NCI-H1092 (cell line): ENCODE measurements at regions not wholly inside any gene's neighbourhood (a gene's known extent, or its start where the extent isn't known, plus 50 kb on each side); places are given as distances from the start of the nearest gene placed in this dataset.

Experiments used
- DNase-seq: peaks from one replicate; lab custom pipeline; 2025; lab: John Stamatoyannopoulos, UW

DNA sequence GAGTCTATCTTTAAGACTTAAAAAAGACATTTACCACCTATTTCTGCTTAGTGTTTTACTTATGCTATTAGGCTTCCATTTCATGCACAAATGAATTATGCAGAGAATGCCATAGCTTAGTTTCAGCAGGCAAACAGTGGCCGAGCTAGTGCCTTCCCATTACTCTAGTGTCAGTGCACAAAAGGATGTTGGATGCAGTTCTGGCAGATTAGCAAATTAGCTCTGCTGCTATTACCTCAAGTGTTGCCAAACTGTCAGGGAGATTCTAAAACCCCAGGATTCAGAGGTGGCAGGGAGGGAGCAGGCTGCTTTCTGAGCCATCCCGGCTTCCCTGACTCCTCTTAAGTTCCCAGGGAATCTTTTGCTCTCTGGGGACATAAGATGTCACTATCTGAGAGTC, 209.4 kb upstream of the NCAM1 start:
- no peak for DNase-seq

DNA sequence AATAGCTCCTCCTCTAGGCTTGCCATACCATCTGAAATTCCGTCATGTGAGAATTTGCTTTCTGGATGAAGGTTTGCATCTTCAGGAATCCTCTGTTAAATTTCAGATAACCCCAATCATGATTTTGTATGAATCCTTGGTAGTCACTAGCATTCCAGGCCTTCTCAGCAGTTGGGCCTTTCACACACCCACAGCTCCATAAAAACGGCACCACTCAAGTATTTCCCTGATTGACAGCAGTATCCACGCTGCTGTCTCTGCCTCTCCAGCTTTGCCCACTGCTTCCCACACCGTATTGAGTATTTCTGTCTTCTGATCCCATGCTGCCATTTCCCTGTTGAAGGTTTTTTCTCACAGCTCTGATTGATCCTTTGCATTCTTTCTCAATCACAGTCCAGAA, 208.7 kb upstream of the NCAM1 start:
- no peak for DNase-seq

DNA sequence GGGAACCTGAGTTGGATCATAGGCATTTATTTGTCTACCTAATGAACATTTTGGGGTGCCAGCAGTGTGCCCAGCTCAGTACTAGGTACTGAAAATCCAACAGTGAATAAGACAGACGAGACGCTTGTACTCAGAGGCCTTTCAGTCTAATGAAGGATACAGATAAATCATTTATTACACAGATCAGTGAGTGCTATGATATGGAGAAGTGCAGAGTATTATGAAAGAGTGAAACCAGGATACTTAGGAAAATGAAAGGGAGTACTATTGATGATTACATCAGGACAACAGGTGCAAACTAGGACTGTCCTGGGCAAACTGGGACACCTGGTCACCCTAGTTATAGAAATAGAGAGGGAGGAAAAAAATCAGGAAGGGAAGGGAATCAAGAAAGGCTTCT, 207.5 kb upstream of the NCAM1 start:
- no peak for DNase-seq

DNA sequence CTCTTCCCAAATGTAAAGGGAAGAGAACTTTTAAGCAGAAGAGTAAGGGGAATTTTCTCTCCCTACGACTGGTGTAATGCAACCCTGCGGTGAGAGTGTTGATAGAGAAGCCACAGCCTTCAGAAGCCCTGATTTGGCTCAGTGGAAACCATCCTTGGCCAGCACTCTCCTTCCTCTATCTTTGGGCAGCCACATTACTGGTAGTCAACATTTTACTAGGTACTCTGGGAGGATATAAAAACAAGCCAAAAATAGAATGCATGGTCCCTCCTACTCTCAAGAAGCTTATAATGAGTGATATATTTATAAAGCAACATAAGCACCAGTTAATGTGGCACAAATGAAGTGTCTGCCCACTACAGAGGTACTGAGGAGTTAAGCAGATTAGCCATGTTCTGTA, 201.8 kb upstream of the NCAM1 start:
- no peak for DNase-seq

DNA sequence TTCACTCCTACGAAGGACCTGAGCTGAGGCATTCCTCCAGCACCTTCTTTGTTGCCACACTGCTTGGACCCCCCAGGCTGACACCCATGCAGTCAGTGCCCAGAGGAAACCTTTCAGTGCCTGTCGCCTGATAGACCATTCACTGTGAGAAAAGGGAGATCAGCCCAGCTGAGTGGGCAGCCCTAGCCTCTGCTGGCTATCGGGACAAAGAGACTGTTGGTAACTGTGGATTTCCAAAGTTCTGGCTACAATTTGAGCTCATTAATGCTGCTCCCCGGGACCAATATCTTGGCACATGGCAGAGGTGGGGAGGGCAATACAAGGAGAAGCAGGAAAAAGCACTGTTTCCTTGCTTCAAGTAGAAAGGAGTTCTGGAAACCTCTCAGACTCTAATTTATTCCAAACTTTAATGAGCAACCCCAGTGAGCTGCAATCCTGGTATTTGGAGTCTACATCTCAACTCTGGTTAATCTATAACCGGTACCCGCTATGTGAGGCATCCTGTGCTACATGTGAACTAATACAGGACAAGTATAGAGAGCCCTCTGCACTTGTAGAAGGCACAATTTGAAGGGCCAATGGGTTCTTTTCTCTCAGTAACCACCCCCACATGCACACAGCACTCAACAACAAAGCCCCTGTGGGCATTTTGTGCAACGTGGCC, 200.7 kb upstream of the NCAM1 start:
- DNase-seq = no peak

DNA sequence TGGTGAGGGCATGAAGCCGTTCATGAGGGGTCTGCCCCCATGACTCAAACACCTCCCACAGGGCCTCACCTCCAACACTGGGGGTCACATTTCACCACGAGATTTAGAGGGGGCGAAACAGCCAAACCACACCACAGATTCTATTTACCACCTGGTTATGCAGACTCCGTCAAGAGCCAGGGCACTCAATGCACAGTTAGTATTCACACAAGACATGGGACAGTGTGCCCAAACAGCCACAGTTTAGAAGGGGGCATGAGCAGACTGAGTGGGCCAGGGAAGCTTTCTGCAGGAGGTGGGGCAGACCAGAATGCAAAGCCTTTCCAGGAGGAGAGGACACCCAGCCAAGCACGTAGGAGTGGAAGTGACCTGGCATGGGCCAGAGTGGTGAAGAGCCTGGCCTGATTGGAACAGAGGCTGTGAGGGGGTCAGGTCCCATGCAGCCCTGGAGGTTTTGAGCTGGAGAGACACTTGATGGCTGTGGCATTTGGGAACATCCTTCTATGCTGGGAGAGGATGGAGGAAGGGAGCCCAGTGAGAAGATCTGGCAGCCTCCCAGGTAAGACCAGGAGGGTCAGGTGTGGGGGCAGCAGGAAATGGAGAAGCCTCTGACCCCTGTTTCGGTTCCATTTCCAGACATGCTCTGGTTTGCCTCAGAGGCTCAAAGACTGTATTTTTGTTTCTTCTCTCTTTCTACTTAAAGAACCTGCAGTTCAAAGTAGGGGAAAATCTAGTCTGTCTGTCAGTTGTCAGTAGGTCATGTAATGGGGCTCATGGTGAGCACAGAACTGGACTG, 199.1 kb upstream of the NCAM1 start:
- no peak for DNase-seq

DNA sequence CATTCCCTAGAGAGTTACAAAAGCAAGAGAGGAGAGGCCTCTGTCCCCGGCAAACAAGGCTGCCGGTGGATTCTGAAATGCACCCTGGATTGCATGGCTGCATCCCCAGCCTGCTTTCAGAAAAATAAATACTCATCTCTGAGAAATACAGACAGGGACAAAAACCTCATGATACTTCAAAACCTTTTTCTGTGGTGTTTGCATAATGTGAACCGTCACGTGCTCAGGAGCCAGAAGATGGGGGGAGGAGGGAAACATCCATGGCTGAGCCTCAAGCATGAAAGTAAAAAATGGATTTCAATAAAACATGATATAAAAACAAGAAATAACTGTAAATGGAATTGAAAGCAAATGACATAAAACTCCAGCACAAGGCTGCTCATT, 198.5 kb upstream of the NCAM1 start:
- DNase-seq = no peak

DNA sequence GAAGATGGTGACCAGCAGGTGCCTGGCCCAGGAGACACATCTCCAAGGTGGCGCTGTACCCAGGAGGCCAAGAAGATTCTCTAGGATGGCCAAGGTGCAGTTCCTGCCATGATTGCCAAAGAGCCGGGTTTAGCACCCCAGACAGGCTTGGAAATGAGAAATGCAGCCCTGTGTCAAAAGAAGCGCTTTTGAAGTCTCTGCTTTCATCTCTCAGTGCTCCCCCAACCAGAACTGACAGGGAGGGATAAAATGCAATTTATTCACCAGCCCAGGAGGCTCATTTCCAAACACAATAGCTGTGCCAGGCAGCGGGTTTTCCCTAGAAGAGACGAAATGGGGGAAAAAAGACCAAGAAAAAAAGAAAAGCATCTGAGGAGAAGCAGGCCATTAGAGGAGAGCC, 195.9 kb upstream of the NCAM1 start:
- DNase-seq = no peak

DNA sequence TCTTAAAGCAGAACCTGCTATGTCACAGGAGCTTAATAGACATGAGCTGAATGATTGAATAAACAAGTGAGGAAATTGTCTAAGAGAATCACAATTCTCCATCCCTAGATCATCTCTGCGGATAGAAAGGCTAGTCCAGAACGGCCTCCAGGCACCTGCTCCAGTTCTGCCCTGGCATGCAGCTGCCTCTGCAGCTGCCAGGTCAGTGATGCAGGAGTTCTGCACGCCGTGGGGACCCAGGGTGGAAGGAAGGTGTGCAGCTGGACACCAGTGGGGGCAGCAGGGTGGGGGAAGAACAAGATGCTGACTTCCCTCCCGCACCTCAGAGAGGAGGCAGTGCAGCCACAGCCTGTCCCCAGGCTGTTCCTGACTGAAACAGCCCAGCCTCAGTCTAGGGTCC, 192.1 kb upstream of the NCAM1 start:
- DNase-seq = no peak

DNA sequence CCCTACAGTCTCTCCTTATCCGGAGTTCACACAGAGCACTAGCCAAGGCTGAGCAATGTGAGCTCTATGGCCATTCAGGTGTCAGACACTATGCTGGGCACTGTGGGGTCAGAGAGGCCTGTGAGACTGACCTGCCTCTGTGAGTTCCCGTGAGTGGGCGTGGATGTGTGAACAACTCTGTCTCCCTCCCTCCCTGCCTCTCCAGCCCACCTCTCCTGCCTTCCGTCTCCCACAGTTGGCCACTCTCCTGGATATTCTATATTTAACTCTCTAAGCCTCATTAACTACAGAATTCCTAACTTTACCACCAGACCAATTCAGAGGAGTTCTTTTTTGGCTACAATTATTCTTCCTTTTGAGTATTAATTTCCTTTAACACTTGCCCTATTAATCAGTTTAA, 191.6 kb upstream of the NCAM1 start:
- no peak for DNase-seq

DNA sequence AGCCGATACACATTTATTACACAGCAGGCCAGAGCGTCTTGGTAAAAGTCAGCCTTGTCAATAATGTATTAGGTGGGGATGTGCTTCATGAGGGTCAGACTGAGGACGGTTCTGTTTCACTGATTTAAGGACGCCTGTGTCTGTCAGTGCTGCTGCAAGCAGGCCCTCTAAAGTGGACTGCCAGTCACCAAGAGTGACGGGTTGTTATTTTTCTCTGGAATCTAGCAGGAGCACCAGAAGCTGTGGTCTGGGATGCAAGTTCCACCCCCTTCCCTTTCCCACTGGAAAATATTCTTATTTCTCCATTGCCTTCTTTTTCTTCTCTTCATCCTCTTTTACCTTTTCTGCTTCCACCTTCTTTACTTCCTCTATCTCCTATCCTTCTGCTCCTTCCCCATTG, 191.2 kb upstream of the NCAM1 start:
- DNase-seq = no peak

DNA sequence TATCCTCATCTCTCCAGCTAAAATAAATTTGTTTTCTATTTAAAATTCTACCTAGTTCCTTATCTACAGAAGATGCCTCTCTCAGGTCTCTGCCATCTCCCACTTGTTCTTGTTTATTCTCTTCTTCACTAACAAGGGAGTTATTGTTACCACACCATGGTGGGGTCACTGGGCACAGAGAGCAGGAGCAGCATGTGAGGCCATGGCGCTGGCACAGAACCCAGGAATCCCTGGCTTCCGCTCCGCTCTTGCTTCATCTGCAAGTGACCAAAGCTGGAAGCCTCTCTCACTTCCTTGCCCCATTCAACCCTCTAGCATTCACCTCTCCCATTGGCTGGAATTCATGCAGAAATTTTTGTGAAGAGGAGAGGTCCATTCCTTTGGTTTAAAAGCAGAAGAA, 190.7 kb upstream of the NCAM1 start:
- no peak for DNase-seq

DNA sequence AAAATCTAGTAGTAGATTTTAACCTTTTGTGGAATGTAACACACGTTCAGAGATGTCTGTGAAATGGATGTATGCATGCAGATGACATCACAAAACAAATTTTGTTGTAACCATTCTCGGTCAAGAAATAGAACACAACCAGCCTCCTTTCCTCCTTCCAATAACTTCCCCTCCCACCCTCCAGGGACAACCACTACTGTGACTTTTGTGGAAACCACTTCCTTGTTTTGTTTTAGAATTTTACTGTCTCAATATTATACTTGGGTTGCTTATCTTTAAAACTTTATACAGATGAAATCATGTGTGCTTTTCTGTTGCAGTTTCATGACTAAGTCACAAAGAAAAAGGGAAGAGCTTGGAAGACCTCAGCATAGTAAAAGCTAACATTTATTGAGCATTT, 189.4 kb upstream of the NCAM1 start:
- no peak for DNase-seq

DNA sequence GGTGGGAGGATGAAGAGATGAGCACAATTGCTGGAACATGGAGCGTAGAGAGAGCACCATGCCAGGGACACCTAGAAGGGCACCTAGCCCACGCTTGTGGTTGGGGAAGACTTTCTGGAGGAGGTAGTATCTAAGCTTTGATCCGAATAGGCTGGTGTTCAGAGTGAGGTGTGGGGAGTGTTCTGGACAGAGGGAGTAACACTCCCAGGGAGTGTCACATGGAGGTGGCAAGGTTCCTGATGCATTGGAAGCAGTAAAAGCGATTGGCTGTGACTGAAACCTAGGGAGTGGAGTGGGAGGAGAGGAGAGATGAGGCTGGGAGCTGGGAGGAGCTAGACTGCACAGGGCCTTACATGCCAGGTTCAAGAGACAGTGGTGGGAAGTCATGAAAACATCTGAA, 188.0 kb upstream of the NCAM1 start:
- no peak for DNase-seq

DNA sequence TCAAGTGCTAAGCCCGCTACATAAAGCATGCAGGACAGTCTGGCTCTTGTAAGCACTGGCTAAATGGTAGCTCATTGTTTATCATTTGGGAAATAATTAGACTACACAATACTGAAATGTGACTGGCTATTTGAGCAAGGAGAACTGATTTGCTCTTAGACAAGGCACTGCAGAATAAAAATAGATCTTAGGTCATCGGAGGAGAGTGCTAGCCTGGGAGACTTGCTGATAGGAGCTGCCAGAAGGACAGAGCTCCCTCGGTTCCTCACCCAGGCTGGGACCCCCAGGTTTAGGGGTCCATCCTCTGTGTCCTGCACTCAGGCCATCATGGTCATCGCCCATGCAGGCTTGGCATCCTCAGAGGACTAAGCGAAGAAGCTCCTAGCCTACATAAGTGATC, 184.4 kb upstream of the NCAM1 start:
- no peak for DNase-seq

DNA sequence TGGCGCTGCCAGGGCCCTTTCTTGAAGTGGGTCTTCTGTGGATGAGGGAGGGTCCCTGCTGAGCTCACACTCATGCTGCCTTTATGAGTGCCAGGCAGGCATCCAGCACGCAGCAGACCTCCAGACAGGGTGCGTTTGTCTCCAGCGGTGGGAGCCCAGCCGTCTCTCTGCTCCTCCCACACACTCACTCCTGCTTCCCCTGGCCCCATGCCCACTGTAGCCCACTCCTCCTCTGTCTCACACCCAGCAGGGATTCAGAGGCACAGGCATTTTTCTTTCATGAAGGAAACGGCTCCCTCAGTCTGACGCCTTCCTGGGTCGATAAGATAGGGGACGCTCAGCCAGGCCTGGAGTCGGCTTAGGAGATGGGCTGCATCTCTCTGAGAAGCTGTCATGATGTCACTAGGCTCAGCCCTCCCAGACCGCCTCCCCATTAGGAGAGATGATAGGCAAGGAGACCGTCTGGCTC, 183.9 kb upstream of the NCAM1 start:
- DNase-seq = peak; percentile 58

DNA sequence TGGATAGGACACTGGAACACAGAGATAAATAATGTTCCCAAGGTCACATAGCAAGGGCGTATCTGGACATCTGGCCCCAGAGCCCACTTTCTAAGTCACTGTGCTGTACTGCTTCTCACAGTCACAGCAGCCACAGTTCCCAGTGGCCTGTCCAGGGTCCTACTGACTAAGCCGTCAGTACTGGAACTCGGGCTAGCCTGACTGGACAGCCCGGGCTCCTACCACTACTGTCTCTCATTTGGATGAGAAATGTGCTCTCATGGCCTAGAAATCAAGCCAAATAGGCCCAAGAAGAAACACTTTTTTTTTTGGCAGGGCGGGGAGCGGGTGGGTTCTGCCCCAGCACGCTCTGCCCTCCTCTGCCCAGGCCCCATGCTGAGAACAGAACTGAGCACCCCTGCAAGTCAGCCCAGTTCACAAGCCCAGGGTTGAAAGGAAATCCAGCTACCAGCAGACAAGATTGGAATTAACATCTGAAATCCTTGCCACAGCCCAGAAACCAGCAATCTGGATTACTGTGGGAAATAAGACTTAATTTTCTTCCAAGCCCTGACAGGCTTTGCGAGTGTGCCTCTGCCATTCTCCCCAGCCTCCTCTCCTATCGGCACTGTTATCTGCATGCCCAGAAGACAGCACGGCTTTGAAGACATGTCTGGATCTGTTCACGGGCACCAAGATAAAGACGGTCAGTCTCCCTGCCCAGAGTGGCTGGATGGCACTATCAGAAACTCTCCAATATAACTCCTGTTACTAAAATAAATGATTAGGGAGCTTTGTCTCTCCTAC, 182.9 kb upstream of the NCAM1 start:
- DNase-seq = no peak

DNA sequence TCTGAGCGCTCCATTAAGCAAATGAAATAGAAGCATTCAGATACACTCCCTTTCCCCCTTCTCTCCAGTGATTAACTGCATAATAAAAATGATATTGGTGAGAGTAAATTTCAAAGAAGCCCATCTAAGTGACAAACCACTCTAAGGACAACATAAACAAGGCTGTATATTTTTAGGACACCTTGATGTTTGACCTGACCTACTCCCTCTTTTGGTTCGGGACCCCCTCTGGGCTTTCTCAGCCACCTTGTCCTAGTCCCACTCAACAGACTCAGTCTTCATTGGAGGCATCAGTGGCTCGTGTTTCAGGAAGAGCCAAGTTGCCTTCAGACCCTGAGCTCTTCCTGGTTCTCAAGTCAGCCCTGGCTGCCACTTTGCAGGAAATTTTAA, 182.3 kb upstream of the NCAM1 start:
- DNase-seq = no peak

DNA sequence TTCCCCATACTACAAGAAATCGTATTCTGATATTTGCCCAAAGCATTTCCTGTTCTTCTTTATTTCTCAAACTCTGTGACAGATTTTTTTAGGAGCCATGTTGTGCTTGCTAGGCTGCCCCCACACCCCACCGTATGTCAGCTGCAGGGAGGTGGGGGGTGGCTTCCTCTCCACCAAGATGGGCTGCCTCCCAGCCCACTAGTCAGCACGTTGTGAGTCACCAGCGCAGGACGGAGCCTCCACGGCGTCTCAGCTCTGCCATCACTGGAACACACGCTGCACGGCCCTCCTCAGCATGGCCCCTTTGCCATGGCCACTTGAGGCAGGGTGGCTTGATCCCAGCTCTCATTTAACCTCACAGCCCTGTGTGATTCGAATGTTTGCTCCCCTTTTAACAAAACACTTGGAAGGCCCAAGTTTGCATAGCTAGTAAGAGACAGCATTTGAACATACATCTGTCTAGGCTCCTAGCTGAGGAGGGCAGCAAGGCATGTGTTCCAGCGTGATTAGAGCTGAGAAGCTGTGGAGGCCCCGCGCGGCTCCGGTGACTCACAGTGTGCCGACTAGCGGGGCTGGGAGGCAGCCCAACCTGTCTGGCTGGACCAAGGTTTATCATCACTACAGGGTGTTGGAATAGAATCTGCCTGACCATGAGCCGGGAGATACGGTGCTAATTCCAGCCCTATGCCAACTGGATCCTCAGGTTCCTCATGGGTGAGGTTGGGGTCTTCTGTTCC, 180.7 kb upstream of the NCAM1 start:
- DNase-seq = no peak

DNA sequence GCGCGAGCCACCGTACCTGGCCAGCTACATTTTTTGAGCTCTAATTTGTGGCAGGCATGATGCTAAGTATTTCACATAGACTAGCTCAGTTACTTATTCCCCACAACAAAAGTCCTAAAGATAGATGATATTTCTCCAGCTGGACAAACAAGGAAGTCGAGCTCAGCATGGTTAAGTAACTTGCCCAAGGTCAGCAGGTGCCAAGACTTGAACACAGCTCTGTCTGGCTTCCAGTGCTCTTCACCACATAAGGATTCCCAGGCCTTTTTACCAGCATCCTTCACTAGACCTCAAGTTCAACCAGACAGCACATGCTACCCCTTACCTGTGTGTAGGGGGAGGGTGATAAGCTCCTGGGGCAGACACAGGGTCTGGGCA, 177.3 kb upstream of the NCAM1 start:
- DNase-seq = no peak

DNA sequence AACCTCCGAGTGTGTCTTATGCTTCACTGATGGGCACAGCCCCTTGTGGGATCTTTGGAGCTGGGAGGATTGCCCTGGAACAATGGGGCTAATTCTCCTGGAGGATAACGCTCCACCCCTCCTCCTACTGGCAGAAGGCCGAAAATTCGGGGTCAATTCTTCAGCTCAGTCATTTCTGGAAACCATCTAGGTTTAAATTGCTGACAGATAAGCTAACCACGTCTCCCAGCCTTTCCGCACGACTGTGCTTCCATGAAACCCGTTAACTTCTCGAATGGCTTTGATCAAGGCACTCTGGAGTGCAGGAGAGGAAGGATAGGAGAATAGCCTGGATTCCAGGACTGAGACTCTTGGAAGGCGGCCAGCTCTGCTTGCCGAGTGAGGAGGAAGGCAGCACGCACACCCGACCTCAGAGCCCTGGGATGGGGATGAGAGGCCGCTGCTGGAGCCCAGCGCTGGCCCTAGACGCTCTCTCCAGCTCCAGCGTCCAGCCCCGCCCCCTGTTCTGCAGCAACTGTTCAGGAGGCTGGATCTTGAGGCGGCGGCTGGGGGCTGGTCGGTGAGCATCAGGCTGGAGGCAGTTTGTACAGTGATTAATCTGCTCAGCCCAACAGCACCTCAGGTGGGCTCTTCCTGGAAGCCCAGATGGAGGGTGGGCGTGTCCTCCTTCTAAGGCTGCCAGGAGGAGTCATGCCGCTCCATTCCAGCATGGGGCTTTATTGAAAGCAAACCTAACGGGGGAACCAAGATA, 176.7 kb upstream of the NCAM1 start:
- no peak for DNase-seq

DNA sequence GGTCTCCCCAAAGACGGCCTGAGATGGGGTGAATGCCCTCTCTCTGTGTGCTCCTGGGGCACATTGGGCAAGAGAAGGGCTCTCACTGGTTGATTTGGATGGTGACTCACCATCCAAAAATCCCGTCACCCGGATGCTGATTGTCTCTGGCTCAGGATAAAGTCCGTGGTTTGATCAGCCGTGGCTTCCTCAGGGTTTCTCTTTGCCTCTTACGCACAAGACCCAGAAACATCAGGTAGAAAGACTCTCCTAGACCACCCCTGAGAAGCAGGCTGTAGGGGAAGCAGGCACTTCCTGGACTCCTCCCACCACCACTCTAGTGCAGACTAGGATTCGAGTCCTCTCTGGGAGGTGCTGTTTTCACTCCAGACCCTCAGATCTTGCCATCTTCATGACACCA, 176.1 kb upstream of the NCAM1 start:
- no peak for DNase-seq
